Neural cell (in vitro differentiated cells): ENCODE measurements at regions not wholly inside any gene's neighbourhood (a gene's known extent, or its start where the extent isn't known, plus 50 kb on each side); places are given as distances from the start of the nearest gene placed in this dataset.

Experiments
- H2AFZ ChIP-seq: fragments of 200-600, 300-800 bp; sonication (generic), shearing (Covaris generic); 2 replicates; pipeline ENCODE4 v1.6.0; 2014; ENCODE audit warnings: low read depth, mild to moderate bottlenecking, antibody characterized with exemption, low read length, moderate library complexity
- H3F3A ChIP-seq: fragments of 200-600 bp; shearing (Covaris generic); 2 replicates; pipeline ENCODE4 v1.6.1; 2016; ENCODE audit warnings: mild to moderate bottlenecking, moderate library complexity, mixed read lengths, antibody characterized with exemption, low read length; ENCODE audit not compliant: insufficient read depth, poor library complexity, severe bottlenecking
- H3K27ac ChIP-seq: fragments of 200-600, 300-800 bp; sonication (generic), shearing (Covaris generic); 2 replicates; pipeline ENCODE4 v1.5.1; 2014; ENCODE audit warnings: mild to moderate bottlenecking, low read length, moderate library complexity
- H3K27me3 ChIP-seq: fragments of 300-800, 200-600 bp; sonication (generic), shearing (Covaris generic); 2 replicates; pipeline ENCODE4 v1.6.0; 2014; ENCODE audit warnings: mild to moderate bottlenecking, low read depth, low read length, moderate library complexity; ENCODE audit not compliant: insufficient read depth
- H3K36me3 ChIP-seq: fragments of 300-800, 200-600 bp; sonication (generic), shearing (Covaris generic); 2 replicates; pipeline ENCODE4 v1.5.1; 2014; ENCODE audit warnings: mild to moderate bottlenecking, antibody characterized with exemption, low read length, moderate library complexity; ENCODE audit not compliant: insufficient read depth
- H3K4me2 ChIP-seq: fragments of 300-800, 200-600 bp; sonication (generic), shearing (Covaris generic); 2 replicates; pipeline ENCODE4 v1.6.0; 2014; ENCODE audit warnings: mild to moderate bottlenecking, low read length
- H3K4me3 ChIP-seq: fragments of 300-800, 200-600 bp; sonication (generic), shearing (Covaris generic); 2 replicates; pipeline ENCODE4 v1.5.1; 2014; ENCODE audit warnings: mild to moderate bottlenecking, low read length, moderate library complexity
- H3K79me2 ChIP-seq: fragments of 200-600 bp; shearing (Covaris generic); replicated peaks from 2 replicates; pipeline ENCODE4 v1.6.0; 2014; ENCODE audit warnings: mild to moderate bottlenecking, low read length, moderate library complexity; ENCODE audit not compliant: insufficient read depth
- H3K9ac ChIP-seq: fragments of 300-800, 200-600 bp; sonication (generic), shearing (Covaris generic); 2 replicates; pipeline ENCODE4 v1.6.1; 2016; ENCODE audit warnings: mild to moderate bottlenecking, low read length, mixed read lengths
- H3K9me2 ChIP-seq: fragments of 200-600 bp; shearing (Covaris generic); 2 replicates; pipeline ENCODE4 v1.6.1; 2016; ENCODE audit warnings: mild to moderate bottlenecking, low read length, mixed read lengths; ENCODE audit not compliant: insufficient read depth
- H3K9me3 ChIP-seq: fragments of 200-600, 300-800 bp; sonication (generic), shearing (Covaris generic); 2 replicates; pipeline ENCODE4 v1.6.1; 2016; ENCODE audit warnings: mild to moderate bottlenecking, mixed run types, low read length, moderate library complexity, mixed read lengths
- H4K20me1 ChIP-seq: fragments of 200-600 bp; shearing (Covaris generic); 2 replicates; pipeline ENCODE4 v1.6.1; 2016; ENCODE audit warnings: mild to moderate bottlenecking, mixed run types; ENCODE audit not compliant: insufficient read depth
- CTCF ChIP-seq: fragments of 450-650 bp; IDR thresholded peaks from 2 replicates; pipeline ENCODE4 v1.5.1; 2014; ENCODE audit warnings: antibody characterized with exemption, mild to moderate bottlenecking, moderate library complexity; ENCODE audit not compliant: poor library complexity, severe bottlenecking
- EP300 ChIP-seq: fragments of 450-650 bp; conservative IDR thresholded peaks from 2 replicates; pipeline ENCODE4 v1.6.1; 2014; ENCODE audit warnings: antibody characterized with exemption, mild to moderate bottlenecking, moderate library complexity; ENCODE audit not compliant: poor library complexity, severe bottlenecking
- EZH2 ChIP-seq: fragments of 200-600, 300-800 bp; shearing (Covaris generic), sonication (generic); IDR thresholded peaks from 2 replicates; pipeline ENCODE4 v1.6.1; 2014; ENCODE audit warnings: antibody characterized with exemption, low read length, borderline replicate concordance, mild to moderate bottlenecking; ENCODE audit not compliant: insufficient read depth, poor library complexity, severe bottlenecking
- MXI1 ChIP-seq: fragments of 450-650 bp; conservative IDR thresholded peaks from 2 replicates; pipeline ENCODE4 v1.6.1; 2014; ENCODE audit warnings: antibody characterized with exemption, mild to moderate bottlenecking; ENCODE audit not compliant: poor library complexity, severe bottlenecking
- POLR2AphosphoS5 ChIP-seq: IDR thresholded peaks from 2 replicates; pipeline ENCODE4 v1.6.1; 2012
- RAD21 ChIP-seq: fragments of 450-650 bp; conservative IDR thresholded peaks from 2 replicates; pipeline ENCODE4 v1.6.1; 2014; ENCODE audit warnings: antibody characterized with exemption, mild to moderate bottlenecking, moderate library complexity
- SMC3 ChIP-seq: fragments of 450-650 bp; conservative IDR thresholded peaks from 2 replicates; pipeline ENCODE4 v1.6.1; 2014; ENCODE audit warnings: antibody characterized with exemption, mild to moderate bottlenecking, moderate library complexity; ENCODE audit not compliant: poor library complexity
- TAF1 ChIP-seq: IDR thresholded peaks from 2 replicates; pipeline ENCODE4 v1.6.1; 2012; ENCODE audit warnings: low read depth
- TF ChIP-seq, protein P1 (sequence below): IDR thresholded peaks from 2 replicates; pipeline ENCODE4 v1.6.1; 2012; ENCODE audit warnings: borderline replicate concordance

DNA sequence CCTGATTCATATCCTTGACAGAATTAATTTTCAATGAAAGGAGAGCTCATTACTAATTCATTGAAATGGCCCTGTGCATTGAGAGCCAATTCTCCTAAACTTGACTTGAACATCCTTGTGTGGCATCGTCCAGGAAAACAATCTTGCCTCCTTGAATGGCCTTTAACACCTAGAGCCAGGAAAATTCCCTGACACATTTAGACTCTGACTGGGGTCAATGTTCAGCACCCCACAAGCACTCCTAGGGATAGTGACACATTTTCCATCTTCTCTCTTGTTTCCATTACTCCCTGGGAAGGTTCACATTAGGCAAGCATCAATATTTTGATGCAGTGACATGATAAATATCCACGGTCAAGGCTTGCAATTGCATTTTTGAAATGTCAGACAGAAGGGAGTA lies 218.9 kb downstream of the LACC1 start:
- Histone ChIP-seq H3K27me3 (no peaks in the 10 kb centered on the region), H4K20me1 (no peaks in the 10 kb centered on the region), H3K4me2 (no peak overlapping the region), H3F3A (no peaks in the 10 kb centered on the region), H3K9me2 (no peaks in the 10 kb centered on the region), H3K9me3 (no peaks in the 10 kb centered on the region), H3K27ac (no peak overlapping the region), H3K79me2 (no peaks in the 10 kb centered on the region), H3K9ac (no peak overlapping the region), H3K36me3 (no peaks in the 10 kb centered on the region), H2AFZ (no peak overlapping the region), H3K4me3 (no peak overlapping the region)
- TF ChIP-seq RAD21 (no peak), SMC3 (no peak), POLR2AphosphoS5 (no peak)
- TF ChIP-seq, protein P1, sequence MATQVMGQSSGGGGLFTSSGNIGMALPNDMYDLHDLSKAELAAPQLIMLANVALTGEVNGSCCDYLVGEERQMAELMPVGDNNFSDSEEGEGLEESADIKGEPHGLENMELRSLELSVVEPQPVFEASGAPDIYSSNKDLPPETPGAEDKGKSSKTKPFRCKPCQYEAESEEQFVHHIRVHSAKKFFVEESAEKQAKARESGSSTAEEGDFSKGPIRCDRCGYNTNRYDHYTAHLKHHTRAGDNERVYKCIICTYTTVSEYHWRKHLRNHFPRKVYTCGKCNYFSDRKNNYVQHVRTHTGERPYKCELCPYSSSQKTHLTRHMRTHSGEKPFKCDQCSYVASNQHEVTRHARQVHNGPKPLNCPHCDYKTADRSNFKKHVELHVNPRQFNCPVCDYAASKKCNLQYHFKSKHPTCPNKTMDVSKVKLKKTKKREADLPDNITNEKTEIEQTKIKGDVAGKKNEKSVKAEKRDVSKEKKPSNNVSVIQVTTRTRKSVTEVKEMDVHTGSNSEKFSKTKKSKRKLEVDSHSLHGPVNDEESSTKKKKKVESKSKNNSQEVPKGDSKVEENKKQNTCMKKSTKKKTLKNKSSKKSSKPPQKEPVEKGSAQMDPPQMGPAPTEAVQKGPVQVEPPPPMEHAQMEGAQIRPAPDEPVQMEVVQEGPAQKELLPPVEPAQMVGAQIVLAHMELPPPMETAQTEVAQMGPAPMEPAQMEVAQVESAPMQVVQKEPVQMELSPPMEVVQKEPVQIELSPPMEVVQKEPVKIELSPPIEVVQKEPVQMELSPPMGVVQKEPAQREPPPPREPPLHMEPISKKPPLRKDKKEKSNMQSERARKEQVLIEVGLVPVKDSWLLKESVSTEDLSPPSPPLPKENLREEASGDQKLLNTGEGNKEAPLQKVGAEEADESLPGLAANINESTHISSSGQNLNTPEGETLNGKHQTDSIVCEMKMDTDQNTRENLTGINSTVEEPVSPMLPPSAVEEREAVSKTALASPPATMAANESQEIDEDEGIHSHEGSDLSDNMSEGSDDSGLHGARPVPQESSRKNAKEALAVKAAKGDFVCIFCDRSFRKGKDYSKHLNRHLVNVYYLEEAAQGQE: no peak

- Histone ChIP-seq H3K9me3 (no peaks in the 10 kb centered on the region), H3K27me3 (no peaks in the 10 kb centered on the region), H3K4me3 (no peak overlapping the region), H3K27ac (no peak overlapping the region), H3K9ac (no peak overlapping the region), H3K4me2 (no peak overlapping the region), H2AFZ (no peak overlapping the region), H3K36me3 (no peaks in the 10 kb centered on the region), H3K9me2 (no peaks in the 10 kb centered on the region), H3K79me2 (no peaks in the 10 kb centered on the region), H4K20me1 (no peaks in the 10 kb centered on the region), H3F3A (no peaks in the 10 kb centered on the region)
- TF ChIP-seq EZH2 (no peak), TAF1 (no peak), EP300 (no peak), MXI1 (no peak), SMC3 (no peak), RAD21 (no peak), POLR2AphosphoS5 (no peak), CTCF (no peak)
- TF ChIP-seq, protein P1: no peak
Observed at GRCh38 chr13:44101347-44102083, 221.8 kb downstream of the LACC1 start.
